ENCODE measurements at regions not wholly inside any gene's neighbourhood (a gene's known extent, or its start where the extent isn't known, plus 50 kb on each side); places are given as distances from the start of the nearest gene placed in this dataset.

GRCh38 chr6:93057584-93057983 is 361.8 kb downstream of the EPHA7 start:
- no peak for TF ChIP-seq Cebpa-rat (IDR thresholded peaks at IDR 0.05)
- Histone ChIP-seq H3K9me3 (replicated peaks in 1 of 11) (no peaks in the 10 kb centered on the region), H3K36me3 (no peaks in the 10 kb centered on the region), H3K27me3 (no peaks in the 10 kb centered on the region), H3K4me3 (no peak overlapping the region), H3K4me2 (no peak overlapping the region), H3K27ac (no peak overlapping the region), H3K9ac (no peak overlapping the region), H4K20me1 (no peaks in the 10 kb centered on the region), H3K4me1 (no peaks in the 10 kb centered on the region)

DNA sequence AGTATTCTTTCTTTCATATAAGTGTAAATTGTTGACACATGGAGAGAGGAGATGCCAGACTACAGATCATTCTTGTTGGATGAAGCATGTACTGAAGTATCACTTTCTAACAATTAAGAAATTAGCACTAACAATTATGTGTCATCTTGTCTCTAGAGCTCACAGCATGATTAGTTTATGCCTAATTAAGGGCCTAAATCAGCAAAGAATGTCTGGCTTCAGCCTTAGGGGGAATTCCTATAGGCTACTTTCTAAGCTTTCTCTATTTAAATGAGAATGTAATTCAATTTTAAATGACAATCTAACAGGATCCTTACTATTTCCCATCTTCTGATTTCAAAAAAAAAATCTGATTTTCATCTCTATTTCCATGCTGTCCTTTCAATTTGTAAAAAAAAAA is 371.0 kb downstream of the EPHA7 start:
- Histone ChIP-seq H3K4me2 (no peak overlapping the region; a peak in 1 of 22 replicates), H4K20me1 (no peaks in the 10 kb centered on the region), H3K4me3 (no peak overlapping the region), H3K36me3 (no peaks in the 10 kb centered on the region), H3K27me3 (peaks cover 0 to 10% (median 4%) of the 10 kb centered on the region in 11 experiments; a peak in 6 of 22 replicates), H3K9ac (no peak overlapping the region), H3K9me3 (replicated peaks in 1 of 11) (no peaks in the 10 kb centered on the region), H3K27ac (no peak overlapping the region), H3K4me1 (0 out of 20 replicates have a peak, but pooled peaks cover 0 to 4% (median 0%) of the 10 kb centered on the region in 10 experiments)
- TF ChIP-seq Cebpa-rat (IDR thresholded peaks at IDR 0.05) = no peak

- Histone ChIP-seq H4K20me1 (no peaks in the 10 kb centered on the region), H3K4me1 (peaks cover 0 to 4% (median 0%) of the 10 kb centered on the region in 10 experiments; a peak in 4 of 20 replicates), H3K36me3 (no peaks in the 10 kb centered on the region), H3K9ac (no peak overlapping the region), H3K27me3 (peaks cover 0 to 10% (median 4%) of the 10 kb centered on the region in 11 experiments; a peak in 6 of 22 replicates), H3K4me2 (no peak overlapping the region), H3K27ac (no peak overlapping the region), H3K9me3 (replicated peaks in 1 of 11) (no peaks in the 10 kb centered on the region), H3K4me3 (no peak overlapping the region)
- TF ChIP-seq Cebpa-rat (IDR thresholded peaks at IDR 0.05) = no peak
Measured at GRCh38 chr6:93047033-93047432, 372.3 kb downstream of the EPHA7 start.

DNA sequence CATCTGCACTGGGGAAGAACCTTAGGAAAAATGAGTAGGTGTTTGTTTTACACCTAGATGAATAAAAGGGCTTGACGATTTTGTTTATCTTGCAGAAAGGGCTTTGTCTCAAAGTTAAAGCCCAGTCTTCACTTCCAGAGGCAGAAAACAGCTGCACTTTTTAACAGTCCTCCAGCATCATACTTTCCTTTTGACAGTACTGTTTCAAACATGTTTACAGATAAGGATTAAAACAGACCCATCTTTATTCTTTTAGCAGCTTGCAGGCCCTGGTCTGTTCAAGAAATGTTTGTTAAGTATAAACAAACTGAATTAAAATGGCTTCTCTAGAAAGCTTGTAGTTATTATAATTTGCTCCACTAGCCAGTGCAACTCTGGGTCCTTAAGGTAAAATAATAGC is 374.2 kb downstream of the EPHA7 start:
- no peak overlapping the region for H3K9ac ChIP-seq
- H4K20me1 ChIP-seq = no peaks in the 10 kb centered on the region
- H3K9me3 ChIP-seq (replicated peaks in 1 of 11) = peaks cover 0 to under 1% (median 0%) of the 10 kb centered on the region in 11 experiments; a peak in 5 of 22 replicates
- no peaks in the 10 kb centered on the region for H3K36me3 ChIP-seq
- H3K4me2 ChIP-seq = no peak overlapping the region
- H3K27me3 ChIP-seq = peaks cover 0 to 10% (median 4%) of the 10 kb centered on the region in 11 experiments; a peak in 6 of 22 replicates
- no peak overlapping the region for H3K4me3 ChIP-seq
- no peak overlapping the region for H3K27ac ChIP-seq
- TF ChIP-seq Cebpa-rat (IDR thresholded peaks at IDR 0.05) = no peak
- H3K4me1 ChIP-seq = peaks cover 6 to 21% (median 17%) of the 10 kb centered on the region in 10 experiments

DNA sequence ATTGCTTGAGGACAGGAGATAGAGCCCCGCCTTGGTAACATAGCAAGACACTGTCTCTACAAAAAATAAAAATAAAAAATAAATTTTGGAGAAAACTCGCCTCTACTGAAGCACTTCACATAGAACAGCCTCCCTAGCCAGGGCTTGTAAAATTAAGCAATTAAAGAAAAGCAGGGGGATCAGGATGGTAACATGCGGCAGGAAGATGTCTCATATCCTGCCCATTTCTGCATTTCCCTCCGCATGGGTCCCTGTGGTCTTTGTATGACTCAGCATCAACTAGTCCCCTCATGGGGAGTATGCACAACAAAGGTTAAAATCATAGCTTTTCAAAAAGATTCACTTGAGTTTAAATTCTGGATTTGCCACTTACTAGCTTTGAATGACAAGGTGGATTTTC is 379.0 kb downstream of the EPHA7 start:
- no peaks in the 10 kb centered on the region for H4K20me1 ChIP-seq
- H3K27me3 ChIP-seq = no peaks in the 10 kb centered on the region
- H3K4me3 ChIP-seq = peak overlapping the region in 4 of 10 experiments; percentile 3 to 52 (median 22); a peak in 5 of 20 replicates
- H3K36me3 ChIP-seq = peaks cover 0 to 6% (median 0%) of the 10 kb centered on the region in 11 experiments; a peak in 2 of 22 replicates
- peaks cover 10 to 36% (median 27%) of the 10 kb centered on the region in 10 experiments for H3K4me1 ChIP-seq
- H3K9ac ChIP-seq = peak overlapping the region in 8 of 11 experiments; percentile 36 to 70 (median 55); a peak in 12 of 22 replicates
- peak overlapping the region; percentile 39 to 87 (median 71) for H3K4me2 ChIP-seq
- peaks cover 31 to 41% (median 37%) of the 10 kb centered on the region in 11 experiments for H3K9me3 ChIP-seq (replicated peaks in 1 of 11)
- peak overlapping the region in 10 of 11 experiments; percentile 6 to 89 (median 82); a peak in 19 of 22 replicates for H3K27ac ChIP-seq
- peak in 9 of 11 experiments; percentile 73 to 94 (median 80); a peak in 16 of 22 replicates for TF ChIP-seq Cebpa-rat (IDR thresholded peaks at IDR 0.05)

DNA sequence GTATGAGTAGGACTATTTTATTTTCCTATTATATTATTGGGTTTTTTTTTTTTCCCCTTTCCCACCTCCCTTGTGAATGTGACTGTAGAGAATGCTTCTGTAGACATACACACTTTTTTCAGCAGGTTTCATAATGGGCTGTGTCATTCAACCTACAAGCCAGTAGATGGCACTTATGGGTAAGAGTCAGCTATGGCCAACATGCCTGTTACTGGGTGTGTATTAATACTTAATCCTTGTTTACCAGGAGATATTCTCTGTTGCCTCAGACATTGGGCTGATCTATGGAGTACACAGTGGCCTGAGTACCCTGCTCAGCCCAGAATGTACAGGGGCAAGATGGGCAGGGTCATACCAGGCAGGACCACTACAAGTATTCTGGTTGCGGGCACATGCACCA is 382.5 kb downstream of the EPHA7 start:
- no peak overlapping the region for H3K4me2 ChIP-seq
- H3K27ac ChIP-seq = peak overlapping the region in 4 of 11 experiments; percentile 1 to 79 (median 16); a peak in 4 of 22 replicates
- H4K20me1 ChIP-seq = no peaks in the 10 kb centered on the region
- no peak overlapping the region for H3K9ac ChIP-seq
- H3K4me3 ChIP-seq = peak overlapping the region in 1 of 10 experiments; percentile 18; a peak in 1 of 20 replicates
- TF ChIP-seq Cebpa-rat (IDR thresholded peaks at IDR 0.05) = no peak
- H3K27me3 ChIP-seq = no peaks in the 10 kb centered on the region
- H3K4me1 ChIP-seq = peaks cover 10 to 32% (median 26%) of the 10 kb centered on the region in 10 experiments
- peaks cover 31 to 41% (median 37%) of the 10 kb centered on the region in 11 experiments for H3K9me3 ChIP-seq (replicated peaks in 1 of 11)
- peaks cover 0 to 6% (median 0%) of the 10 kb centered on the region in 11 experiments; a peak in 2 of 22 replicates for H3K36me3 ChIP-seq

GRCh38 chr6:93035756-93036155 is 383.6 kb downstream of the EPHA7 start:
- Histone ChIP-seq H3K9ac (no peak overlapping the region), H3K27me3 (no peaks in the 10 kb centered on the region), H3K4me1 (peaks cover 8 to 21% (median 15%) of the 10 kb centered on the region in 10 experiments), H3K36me3 (peaks cover 0 to 6% (median 0%) of the 10 kb centered on the region in 11 experiments; a peak in 2 of 22 replicates), H4K20me1 (no peaks in the 10 kb centered on the region), H3K4me3 (no peak overlapping the region), H3K4me2 (no peak overlapping the region), H3K27ac (no peak overlapping the region), H3K9me3 (replicated peaks in 1 of 11) (peaks cover 31 to 44% (median 39%) of the 10 kb centered on the region in 11 experiments)
- TF ChIP-seq Cebpa-rat (IDR thresholded peaks at IDR 0.05) = no peak

DNA sequence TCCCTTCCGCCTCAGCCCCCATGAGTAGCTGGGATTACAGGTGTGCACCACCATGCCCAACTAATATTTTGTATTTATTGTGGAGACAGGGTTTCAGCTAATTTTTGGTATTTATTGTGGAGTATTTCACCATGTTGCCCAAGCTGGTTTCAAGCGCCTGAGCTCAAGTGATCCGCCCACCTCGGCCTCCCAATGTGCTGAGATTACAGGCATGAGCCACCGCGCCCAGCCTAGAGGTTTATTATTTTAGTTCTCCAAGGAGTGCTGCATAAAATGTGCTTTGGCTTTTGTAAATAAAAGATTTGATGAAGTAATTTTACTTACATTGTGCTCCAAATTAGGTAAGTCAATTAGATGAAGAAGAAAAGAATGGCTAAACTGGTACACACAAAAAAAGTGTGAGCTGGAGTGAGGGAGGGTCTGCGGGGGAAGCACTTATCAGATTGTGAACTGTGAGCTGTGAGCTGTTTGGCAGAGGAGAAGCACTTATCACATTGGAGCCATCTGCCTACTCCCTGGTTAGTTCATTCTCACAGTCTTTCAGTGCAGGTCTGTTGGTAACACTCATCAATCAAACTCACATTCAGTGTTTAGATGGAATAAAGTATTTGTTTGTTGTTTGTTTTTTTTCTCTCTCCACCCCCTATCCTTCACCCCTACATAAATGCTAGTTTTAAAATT is 398.0 kb downstream of the EPHA7 start:
- no peak overlapping the region for H3K4me3 ChIP-seq
- no peak overlapping the region for H3K9ac ChIP-seq

GRCh38 chr6:93017626-93018025 is 401.7 kb downstream of the EPHA7 start:
- H3K4me1 ChIP-seq = no peaks in the 10 kb centered on the region
- no peak overlapping the region for H3K27ac ChIP-seq
- H3K9me3 ChIP-seq (replicated peaks in 1 of 11) = no peaks in the 10 kb centered on the region
- no peaks in the 10 kb centered on the region for H3K36me3 ChIP-seq
- H4K20me1 ChIP-seq = no peaks in the 10 kb centered on the region
- H3K4me3 ChIP-seq = no peak overlapping the region
- no peak for TF ChIP-seq Cebpa-rat (IDR thresholded peaks at IDR 0.05)
- H3K9ac ChIP-seq = no peak overlapping the region
- H3K27me3 ChIP-seq = no peaks in the 10 kb centered on the region
- no peak overlapping the region for H3K4me2 ChIP-seq

More for the DNA sequence above, 398.0 kb downstream of the EPHA7 start:
- no peak overlapping the region for H3K27ac ChIP-seq
- no peaks in the 10 kb centered on the region for H3K27me3 ChIP-seq
- TF ChIP-seq Cebpa-rat (IDR thresholded peaks at IDR 0.05) = no peak
- H3K4me2 ChIP-seq = no peak overlapping the region
- no peaks in the 10 kb centered on the region for H4K20me1 ChIP-seq
- H3K4me1 ChIP-seq = 0 out of 20 replicates have a peak, but pooled peaks cover 0 to 5% (median 0%) of the 10 kb centered on the region in 10 experiments
- peaks cover 0 to 18% (median 7%) of the 10 kb centered on the region in 11 experiments; a peak in 11 of 22 replicates for H3K9me3 ChIP-seq (replicated peaks in 1 of 11)
- no peaks in the 10 kb centered on the region for H3K36me3 ChIP-seq

Measured in BLaER1 treated with 17β-estradiol and CSF1 and Interleukin-3, amounts not matched to agents 10 nM and 100 nM (cell line).